ENCODE measurements at regions not wholly inside any gene's neighbourhood (a gene's known extent, or its start where the extent isn't known, plus 50 kb on each side); places are given as distances from the start of the nearest gene placed in this dataset.

DNA sequence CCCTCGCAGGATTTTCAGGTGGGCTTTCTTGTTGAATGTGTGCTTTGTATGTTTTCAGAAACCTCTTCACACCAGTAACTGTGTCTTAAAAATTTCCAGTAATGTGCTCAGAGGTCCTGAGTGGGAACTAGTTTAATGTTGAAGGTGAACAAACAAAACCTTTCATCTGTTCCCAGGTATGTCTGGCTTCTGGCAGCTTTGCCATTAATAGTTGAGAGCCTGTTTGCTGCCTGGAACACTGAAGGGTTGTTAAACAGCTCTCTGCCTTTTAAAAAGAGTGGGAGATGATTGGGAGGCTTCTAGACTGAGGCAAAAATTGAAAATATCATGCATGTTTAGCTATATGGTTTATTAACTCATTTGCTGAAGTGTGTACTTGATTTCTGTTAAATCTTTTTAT is 161.2 kb upstream of the AGTR2 start:
- TF ChIP-seq POLR2A (IDR thresholded peaks at IDR 0.05; ENCODE audit: low read depth, low read length) (no peak), SMAD1 (IDR thresholded peaks at IDR 0.05; ENCODE audit: low read depth, partially characterized antibody) (no peak), EP300 (IDR thresholded peaks at IDR 0.05; ENCODE audit: borderline replicate concordance in 1 of 2, control insufficient read depth in 1 of 2, low read depth in 2 of 2, low read length in 2 of 2) (no peak), YY1 (IDR thresholded peaks at IDR 0.05; ENCODE audit: low read depth, low read length) (no peak), KDM1A (IDR thresholded peaks at IDR 0.05; ENCODE audit: borderline replicate concordance) (no peak), STAT3 (IDR thresholded peaks at IDR 0.05; ENCODE audit: low read depth, low read length) (no peak), FOXM1 (IDR thresholded peaks at IDR 0.05; ENCODE audit: low read depth, low read length) (no peak)
- TF ChIP-seq, protein P1, sequence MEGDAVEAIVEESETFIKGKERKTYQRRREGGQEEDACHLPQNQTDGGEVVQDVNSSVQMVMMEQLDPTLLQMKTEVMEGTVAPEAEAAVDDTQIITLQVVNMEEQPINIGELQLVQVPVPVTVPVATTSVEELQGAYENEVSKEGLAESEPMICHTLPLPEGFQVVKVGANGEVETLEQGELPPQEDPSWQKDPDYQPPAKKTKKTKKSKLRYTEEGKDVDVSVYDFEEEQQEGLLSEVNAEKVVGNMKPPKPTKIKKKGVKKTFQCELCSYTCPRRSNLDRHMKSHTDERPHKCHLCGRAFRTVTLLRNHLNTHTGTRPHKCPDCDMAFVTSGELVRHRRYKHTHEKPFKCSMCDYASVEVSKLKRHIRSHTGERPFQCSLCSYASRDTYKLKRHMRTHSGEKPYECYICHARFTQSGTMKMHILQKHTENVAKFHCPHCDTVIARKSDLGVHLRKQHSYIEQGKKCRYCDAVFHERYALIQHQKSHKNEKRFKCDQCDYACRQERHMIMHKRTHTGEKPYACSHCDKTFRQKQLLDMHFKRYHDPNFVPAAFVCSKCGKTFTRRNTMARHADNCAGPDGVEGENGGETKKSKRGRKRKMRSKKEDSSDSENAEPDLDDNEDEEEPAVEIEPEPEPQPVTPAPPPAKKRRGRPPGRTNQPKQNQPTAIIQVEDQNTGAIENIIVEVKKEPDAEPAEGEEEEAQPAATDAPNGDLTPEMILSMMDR (IDR thresholded peaks at IDR 0.05 in 2 of 3, conservative IDR thresholded peaks at IDR 0.05 in 1 of 3; ENCODE audit: control insufficient read depth in 2 of 3, extremely low read depth in 1 of 3, insufficient read depth in 1 of 3, low read depth in 3 of 3, low read length in 3 of 3): no peak
- TF ChIP-seq, protein P2, sequence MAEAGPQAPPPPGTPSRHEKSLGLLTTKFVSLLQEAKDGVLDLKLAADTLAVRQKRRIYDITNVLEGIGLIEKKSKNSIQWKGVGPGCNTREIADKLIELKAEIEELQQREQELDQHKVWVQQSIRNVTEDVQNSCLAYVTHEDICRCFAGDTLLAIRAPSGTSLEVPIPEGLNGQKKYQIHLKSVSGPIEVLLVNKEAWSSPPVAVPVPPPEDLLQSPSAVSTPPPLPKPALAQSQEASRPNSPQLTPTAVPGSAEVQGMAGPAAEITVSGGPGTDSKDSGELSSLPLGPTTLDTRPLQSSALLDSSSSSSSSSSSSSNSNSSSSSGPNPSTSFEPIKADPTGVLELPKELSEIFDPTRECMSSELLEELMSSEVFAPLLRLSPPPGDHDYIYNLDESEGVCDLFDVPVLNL (IDR thresholded peaks at IDR 0.05; ENCODE audit: low read depth, low read length): no peak
- TF ChIP-seq, protein P3, sequence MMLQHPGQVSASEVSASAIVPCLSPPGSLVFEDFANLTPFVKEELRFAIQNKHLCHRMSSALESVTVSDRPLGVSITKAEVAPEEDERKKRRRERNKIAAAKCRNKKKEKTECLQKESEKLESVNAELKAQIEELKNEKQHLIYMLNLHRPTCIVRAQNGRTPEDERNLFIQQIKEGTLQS (IDR thresholded peaks at IDR 0.05; ENCODE audit: borderline replicate concordance, extremely low read depth, low read depth, low read length): no peak
- TF ChIP-seq, protein P4, sequence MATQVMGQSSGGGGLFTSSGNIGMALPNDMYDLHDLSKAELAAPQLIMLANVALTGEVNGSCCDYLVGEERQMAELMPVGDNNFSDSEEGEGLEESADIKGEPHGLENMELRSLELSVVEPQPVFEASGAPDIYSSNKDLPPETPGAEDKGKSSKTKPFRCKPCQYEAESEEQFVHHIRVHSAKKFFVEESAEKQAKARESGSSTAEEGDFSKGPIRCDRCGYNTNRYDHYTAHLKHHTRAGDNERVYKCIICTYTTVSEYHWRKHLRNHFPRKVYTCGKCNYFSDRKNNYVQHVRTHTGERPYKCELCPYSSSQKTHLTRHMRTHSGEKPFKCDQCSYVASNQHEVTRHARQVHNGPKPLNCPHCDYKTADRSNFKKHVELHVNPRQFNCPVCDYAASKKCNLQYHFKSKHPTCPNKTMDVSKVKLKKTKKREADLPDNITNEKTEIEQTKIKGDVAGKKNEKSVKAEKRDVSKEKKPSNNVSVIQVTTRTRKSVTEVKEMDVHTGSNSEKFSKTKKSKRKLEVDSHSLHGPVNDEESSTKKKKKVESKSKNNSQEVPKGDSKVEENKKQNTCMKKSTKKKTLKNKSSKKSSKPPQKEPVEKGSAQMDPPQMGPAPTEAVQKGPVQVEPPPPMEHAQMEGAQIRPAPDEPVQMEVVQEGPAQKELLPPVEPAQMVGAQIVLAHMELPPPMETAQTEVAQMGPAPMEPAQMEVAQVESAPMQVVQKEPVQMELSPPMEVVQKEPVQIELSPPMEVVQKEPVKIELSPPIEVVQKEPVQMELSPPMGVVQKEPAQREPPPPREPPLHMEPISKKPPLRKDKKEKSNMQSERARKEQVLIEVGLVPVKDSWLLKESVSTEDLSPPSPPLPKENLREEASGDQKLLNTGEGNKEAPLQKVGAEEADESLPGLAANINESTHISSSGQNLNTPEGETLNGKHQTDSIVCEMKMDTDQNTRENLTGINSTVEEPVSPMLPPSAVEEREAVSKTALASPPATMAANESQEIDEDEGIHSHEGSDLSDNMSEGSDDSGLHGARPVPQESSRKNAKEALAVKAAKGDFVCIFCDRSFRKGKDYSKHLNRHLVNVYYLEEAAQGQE (IDR thresholded peaks at IDR 0.05; ENCODE audit: low read depth, low read length): no peak
- TF ChIP-seq, protein P5, sequence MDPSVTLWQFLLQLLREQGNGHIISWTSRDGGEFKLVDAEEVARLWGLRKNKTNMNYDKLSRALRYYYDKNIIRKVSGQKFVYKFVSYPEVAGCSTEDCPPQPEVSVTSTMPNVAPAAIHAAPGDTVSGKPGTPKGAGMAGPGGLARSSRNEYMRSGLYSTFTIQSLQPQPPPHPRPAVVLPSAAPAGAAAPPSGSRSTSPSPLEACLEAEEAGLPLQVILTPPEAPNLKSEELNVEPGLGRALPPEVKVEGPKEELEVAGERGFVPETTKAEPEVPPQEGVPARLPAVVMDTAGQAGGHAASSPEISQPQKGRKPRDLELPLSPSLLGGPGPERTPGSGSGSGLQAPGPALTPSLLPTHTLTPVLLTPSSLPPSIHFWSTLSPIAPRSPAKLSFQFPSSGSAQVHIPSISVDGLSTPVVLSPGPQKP (IDR thresholded peaks at IDR 0.05; ENCODE audit: low read depth, low read length): no peak

Measured in GM12878 (cell line).